Left ventricle myocardium inferior (tissue), 1 donor: ENCODE measurements at regions not wholly inside any gene's neighbourhood (a gene's known extent, or its start where the extent isn't known, plus 50 kb on each side); places are given as distances from the start of the nearest gene placed in this dataset.

Experiments used
- DNase-seq: peaks from one replicate; pipeline ENCODE4 v3.0.0-alpha.2; 2020
- H3K27ac ChIP-seq: fragments of 200-600 bp; replicated peaks from 2 replicates; pipeline ENCODE4 v1.8.0; 2021
- H3K27me3 ChIP-seq: fragments of 200-600 bp; 2 replicates; pipeline ENCODE4 v1.8.0; 2021; ENCODE audit warnings: low read depth
- H3K36me3 ChIP-seq: fragments of 200-600 bp; 2 replicates; pipeline ENCODE4 v1.8.0; 2021
- H3K4me1 ChIP-seq: fragments of 200-600 bp; 2 replicates; pipeline ENCODE4 v1.8.0; 2021
- H3K4me3 ChIP-seq: fragments of 200-600 bp; 2 replicates; pipeline ENCODE4 v1.8.0; 2021; ENCODE audit warnings: mild to moderate bottlenecking, moderate library complexity
- H3K9me3 ChIP-seq: fragments of 200-600 bp; replicated peaks from 2 replicates; pipeline ENCODE4 v1.8.0; 2021
- intact Hi-C: fragments of 100-400 bp; cut with micrococcal nuclease; formaldehyde crosslinking; loops from one replicate; pipeline ENCODE4 v1.11.0; 2022
- TF ChIP-seq, protein P1 (sequence below): fragments of 200-600 bp; IDR thresholded peaks from 2 replicates; pipeline ENCODE4 v1.8.0; 2021; ENCODE audit warnings: antibody characterized with exemption, mild to moderate bottlenecking, borderline replicate concordance
- donor health status: DM: no; HTN: yes; CAD: no; lungs with severe emphysema.

- Histone ChIP-seq H3K27ac (no peak overlapping the region), H3K4me1 (peaks cover 7% of the 10 kb centered on the region), H3K36me3 (no peaks in the 10 kb centered on the region), H3K27me3 (no peaks in the 10 kb centered on the region), H3K4me3 (no peak overlapping the region), H3K9me3 (peaks cover 5% of the 10 kb centered on the region)
- TF ChIP-seq, protein P1, sequence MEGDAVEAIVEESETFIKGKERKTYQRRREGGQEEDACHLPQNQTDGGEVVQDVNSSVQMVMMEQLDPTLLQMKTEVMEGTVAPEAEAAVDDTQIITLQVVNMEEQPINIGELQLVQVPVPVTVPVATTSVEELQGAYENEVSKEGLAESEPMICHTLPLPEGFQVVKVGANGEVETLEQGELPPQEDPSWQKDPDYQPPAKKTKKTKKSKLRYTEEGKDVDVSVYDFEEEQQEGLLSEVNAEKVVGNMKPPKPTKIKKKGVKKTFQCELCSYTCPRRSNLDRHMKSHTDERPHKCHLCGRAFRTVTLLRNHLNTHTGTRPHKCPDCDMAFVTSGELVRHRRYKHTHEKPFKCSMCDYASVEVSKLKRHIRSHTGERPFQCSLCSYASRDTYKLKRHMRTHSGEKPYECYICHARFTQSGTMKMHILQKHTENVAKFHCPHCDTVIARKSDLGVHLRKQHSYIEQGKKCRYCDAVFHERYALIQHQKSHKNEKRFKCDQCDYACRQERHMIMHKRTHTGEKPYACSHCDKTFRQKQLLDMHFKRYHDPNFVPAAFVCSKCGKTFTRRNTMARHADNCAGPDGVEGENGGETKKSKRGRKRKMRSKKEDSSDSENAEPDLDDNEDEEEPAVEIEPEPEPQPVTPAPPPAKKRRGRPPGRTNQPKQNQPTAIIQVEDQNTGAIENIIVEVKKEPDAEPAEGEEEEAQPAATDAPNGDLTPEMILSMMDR, result no peak
- no peak for DNase-seq
- intact Hi-C loops, result no loop called here
Observed at GRCh38 chr5:67253911-67254310, 57.3 kb upstream of the CD180 start.

DNA sequence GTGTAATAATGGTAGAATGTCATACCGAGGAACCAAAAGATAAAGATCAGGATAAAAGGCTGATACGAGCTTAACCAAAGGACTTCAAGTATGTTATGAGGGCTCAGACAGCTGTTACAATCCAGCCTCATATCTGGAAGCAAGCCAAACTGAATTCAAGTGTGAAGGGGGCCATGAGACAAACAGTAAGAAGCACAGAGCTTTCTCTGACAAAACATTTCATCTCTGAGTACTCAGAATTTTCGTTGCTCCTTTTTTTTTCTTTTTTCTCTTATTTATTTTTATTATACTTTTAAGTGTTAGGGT lies 52.9 kb upstream of the CD180 start:
- H3K27ac ChIP-seq, result no peak overlapping the region
- peaks cover 5% of the 10 kb centered on the region for H3K9me3 ChIP-seq
- no peaks in the 10 kb centered on the region for H3K27me3 ChIP-seq
- no peaks in the 10 kb centered on the region for H3K36me3 ChIP-seq
- H3K4me3 ChIP-seq, result no peak overlapping the region
- DNase-seq, result no peak
- TF ChIP-seq, protein P1, result no peak
- intact Hi-C loops, result loop anchor here (10.0 kb wide), 2 partner anchors 1005 to 1215 kb away; no protein-coding TSS in a partner anchor
- H3K4me1 ChIP-seq, result peaks cover 31% of the 10 kb centered on the region

- TF ChIP-seq, protein P1, result no peak
- no peaks in the 10 kb centered on the region for H3K27me3 ChIP-seq
- H3K27ac ChIP-seq, result peak overlapping the region; percentile 9
- intact Hi-C loops, result loop anchor here (10.0 kb wide), 2 partner anchors 1006 to 1216 kb away; no protein-coding TSS in a partner anchor
- no peak overlapping the region for H3K4me3 ChIP-seq
- H3K36me3 ChIP-seq, result no peaks in the 10 kb centered on the region
- peaks cover 5% of the 10 kb centered on the region for H3K9me3 ChIP-seq
- H3K4me1 ChIP-seq, result peaks cover 37% of the 10 kb centered on the region
- no peak for DNase-seq
Observed at GRCh38 chr5:67248703-67249589, 52.3 kb upstream of the CD180 start.

GRCh38 chr5:67246546-67247268 lies 50.1 kb upstream of the CD180 start:
- no peak overlapping the region for H3K4me3 ChIP-seq
- H3K36me3 ChIP-seq, result no peaks in the 10 kb centered on the region
- no peaks in the 10 kb centered on the region for H3K9me3 ChIP-seq
- TF ChIP-seq, protein P1, result no peak
- H3K4me1 ChIP-seq, result peaks cover 43% of the 10 kb centered on the region
- H3K27ac ChIP-seq, result peak overlapping the region; percentile 43
- no peak for DNase-seq
- intact Hi-C loops, result loop anchor here (10.0 kb wide), 2 partner anchors 1008 to 1218 kb away; no protein-coding TSS in a partner anchor
- H3K27me3 ChIP-seq, result no peaks in the 10 kb centered on the region
